ENCODE measurements at regions not wholly inside any gene's neighbourhood (a gene's known extent, or its start where the extent isn't known, plus 50 kb on each side); places are given as distances from the start of the nearest gene placed in this dataset.
"Not testable (repeated sequence)": the region's sequence is repeated elsewhere in the genome, so short reads cannot be mapped to it uniquely, and the experiment has no call there.

GRCh38 chr6:21772477-21772876 is 178.9 kb downstream of the SOX4 start:
- DNase-seq (ENCODE audit: low read depth in 2 of 2), result no peak

- DNase-seq (ENCODE audit: low read depth in 2 of 2), result no peak
Observed at GRCh38 chr6:21772884-21773575, 179.5 kb downstream of the SOX4 start.

- no peak for DNase-seq (ENCODE audit: low read depth in 2 of 2)
Observed at GRCh38 chr6:21773576-21773968, 180.0 kb downstream of the SOX4 start.

- no peak for DNase-seq (ENCODE audit: low read depth in 2 of 2)
Observed at GRCh38 chr6:21777846-21778245, 184.3 kb downstream of the SOX4 start.

- no peak for DNase-seq (ENCODE audit: low read depth in 2 of 2)
Observed at GRCh38 chr6:21780141-21780540, 186.6 kb downstream of the SOX4 start.

GRCh38 chr6:21780679-21781078 is 187.1 kb downstream of the SOX4 start:
- no peak for DNase-seq (ENCODE audit: low read depth in 2 of 2)

- DNase-seq (ENCODE audit: low read depth in 2 of 2), result no peak
Observed at GRCh38 chr6:21781128-21781527, 187.6 kb downstream of the SOX4 start.

- no peak for DNase-seq (ENCODE audit: low read depth in 2 of 2)
Observed at GRCh38 chr6:21785164-21785563, 191.6 kb downstream of the SOX4 start.

- no peak for DNase-seq (ENCODE audit: low read depth in 2 of 2)
Observed at GRCh38 chr6:21791056-21791455, 197.5 kb downstream of the SOX4 start.

GRCh38 chr6:21791581-21791980 is 198.0 kb downstream of the SOX4 start:
- DNase-seq (ENCODE audit: low read depth in 2 of 2), result no peak

GRCh38 chr6:21792177-21792576 is 198.6 kb downstream of the SOX4 start:
- no peak for DNase-seq (ENCODE audit: low read depth in 2 of 2)

- not testable (repeated sequence) for DNase-seq (ENCODE audit: low read depth in 2 of 2)
Observed at GRCh38 chr6:21796979-21797378, 203.4 kb downstream of the SOX4 start.

- no peak for DNase-seq (ENCODE audit: low read depth in 2 of 2)
Observed at GRCh38 chr6:21798468-21798867, 204.9 kb downstream of the SOX4 start.

GRCh38 chr6:21800330-21800729 is 206.8 kb downstream of the SOX4 start:
- no peak for DNase-seq (ENCODE audit: low read depth in 2 of 2)

GRCh38 chr6:21800948-21801438 is 207.4 kb downstream of the SOX4 start:
- no peak for DNase-seq (ENCODE audit: low read depth in 2 of 2)

- no peak for DNase-seq (ENCODE audit: low read depth in 2 of 2)
Observed at GRCh38 chr6:21801446-21802174, 208.1 kb downstream of the SOX4 start.

- DNase-seq (ENCODE audit: low read depth in 2 of 2), result no peak
Observed at GRCh38 chr6:21802175-21802822, 208.7 kb downstream of the SOX4 start.

GRCh38 chr6:21804941-21805610 is 211.5 kb downstream of the SOX4 start:
- no peak for DNase-seq (ENCODE audit: low read depth in 2 of 2)

- DNase-seq (ENCODE audit: low read depth in 2 of 2), result no peak
Observed at GRCh38 chr6:21807299-21808044, 213.9 kb downstream of the SOX4 start.

GRCh38 chr6:21808045-21808470 is 214.5 kb downstream of the SOX4 start:
- DNase-seq (ENCODE audit: low read depth in 2 of 2), result no peak

GRCh38 chr6:21808551-21809242 is 215.1 kb downstream of the SOX4 start:
- no peak for DNase-seq (ENCODE audit: low read depth in 2 of 2)
